GM12891 (cell line): ENCODE measurements at regions not wholly inside any gene's neighbourhood (a gene's known extent, or its start where the extent isn't known, plus 50 kb on each side); places are given as distances from the start of the nearest gene placed in this dataset.

ENCODE experiments used
- POLR2A ChIP-seq: IDR thresholded peaks from 2 replicates; pipeline ENCODE4 v1.6.1; 2011; ENCODE audit warnings: low read depth, low read length, control low read depth
- POLR2AphosphoS5 ChIP-seq: IDR thresholded peaks from 2 replicates; pipeline ENCODE4 v1.6.1; 2011; ENCODE audit warnings: low read depth, low read length, control low read depth
- POU2F2 ChIP-seq: IDR thresholded peaks from 2 replicates; pipeline ENCODE4 v1.6.1; 2011; ENCODE audit warnings: low read depth, mild to moderate bottlenecking, control low read depth, low read length, moderate library complexity
- SPI1 ChIP-seq: IDR thresholded peaks from 2 replicates; pipeline ENCODE4 v1.6.1; 2011; ENCODE audit warnings: low read depth, low read length, control low read depth
- TAF1 ChIP-seq: IDR thresholded peaks from 2 replicates; pipeline ENCODE4 v1.6.1; 2011; ENCODE audit warnings: low read depth, low read length, control low read depth

DNA sequence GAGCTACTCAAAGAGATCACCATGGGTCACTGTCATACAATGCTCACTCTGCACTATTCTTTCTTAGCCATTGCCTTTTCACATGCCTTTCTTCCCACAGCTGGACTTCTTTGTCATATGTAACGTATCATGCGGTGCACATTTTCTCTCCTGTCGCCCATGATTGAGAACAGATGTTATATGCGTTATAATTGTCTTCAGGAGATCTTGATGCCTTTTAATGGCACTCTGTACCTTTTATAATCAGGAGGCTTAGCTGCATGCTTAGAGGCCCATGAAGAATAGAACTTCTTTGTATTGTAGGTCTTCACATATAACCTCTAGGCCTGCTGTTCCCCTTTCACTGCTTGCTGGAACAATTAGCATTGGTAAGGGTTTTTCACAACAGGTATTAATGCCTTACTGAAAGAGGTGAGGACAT lies 436.1 kb downstream of the CDH10 start:
- TF ChIP-seq SPI1: no peak
- TF ChIP-seq POLR2A: no peak
- no peak for TF ChIP-seq TAF1
- no peak for TF ChIP-seq POLR2AphosphoS5
- no peak for TF ChIP-seq POU2F2
